ENCODE measurements at regions not wholly inside any gene's neighbourhood (a gene's known extent, or its start where the extent isn't known, plus 50 kb on each side); places are given as distances from the start of the nearest gene placed in this dataset.
"Not testable (repeated sequence)": the region's sequence is repeated elsewhere in the genome, so short reads cannot be mapped to it uniquely, and the experiment has no call there.

GRCh38 chr12:71385155-71385554 is 54.4 kb upstream of the LGR5 start:
- H3K4me3 Mint-ChIP-seq, result no peak overlapping the region
- TF ChIP-seq CTCF (IDR thresholded peaks at IDR 0.05), result no peak
- DNase-seq, result no peak
- no peaks in the 10 kb centered on the region for H3K36me3 Mint-ChIP-seq (ENCODE audit: low read depth)
- H3K27me3 Mint-ChIP-seq (ENCODE audit: insufficient read depth), result peaks cover 6% of the 10 kb centered on the region
- no peaks in the 10 kb centered on the region for H3K4me1 Mint-ChIP-seq (ENCODE audit: low read depth)
- H3K9me3 Mint-ChIP-seq, result no peaks in the 10 kb centered on the region
- no peak overlapping the region for H3K27ac Mint-ChIP-seq

- H3K4me3 Mint-ChIP-seq; H3K36me3 Mint-ChIP-seq (ENCODE audit: low read depth); DNase-seq; H3K4me1 Mint-ChIP-seq (ENCODE audit: low read depth); H3K9me3 Mint-ChIP-seq; H3K27ac Mint-ChIP-seq; H3K27me3 Mint-ChIP-seq (ENCODE audit: insufficient read depth): not testable (repeated sequence)
Measured at GRCh38 chr12:71376711-71377355, 62.8 kb upstream of the LGR5 start.

- DNase-seq, result no peak
- H3K27me3 Mint-ChIP-seq (ENCODE audit: insufficient read depth), result no peaks in the 10 kb centered on the region
- TF ChIP-seq CTCF (IDR thresholded peaks at IDR 0.05), result no peak
Measured at GRCh38 chr12:71371122-71371521, 68.5 kb upstream of the LGR5 start.

DNA sequence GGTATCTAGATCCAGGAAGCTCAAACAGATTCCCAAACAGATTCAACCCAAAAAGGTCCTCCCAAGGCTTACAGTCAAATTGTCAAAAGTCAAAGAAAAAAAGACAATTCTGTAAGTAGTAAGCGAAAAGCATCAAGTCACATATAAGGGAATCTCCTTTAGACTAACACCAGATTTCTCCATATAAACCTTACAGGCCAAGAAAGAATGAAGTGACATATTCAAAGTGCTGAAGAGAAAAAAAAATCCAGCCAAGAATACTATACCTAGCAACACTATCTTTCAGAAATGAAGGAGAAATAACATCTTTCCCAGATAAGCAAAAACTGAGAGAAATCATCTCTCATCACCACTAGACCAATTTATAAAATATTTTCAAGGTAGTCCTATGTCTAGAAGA is 79.6 kb upstream of the LGR5 start:
- H3K27ac Mint-ChIP-seq, result no peak overlapping the region
- no peaks in the 10 kb centered on the region for H3K27me3 Mint-ChIP-seq (ENCODE audit: insufficient read depth)
- H3K9me3 Mint-ChIP-seq, result peaks cover 25% of the 10 kb centered on the region
- TF ChIP-seq CTCF (IDR thresholded peaks at IDR 0.05), result no peak
- H3K4me1 Mint-ChIP-seq (ENCODE audit: low read depth), result no peaks in the 10 kb centered on the region
- DNase-seq, result no peak
- H3K36me3 Mint-ChIP-seq (ENCODE audit: low read depth), result no peaks in the 10 kb centered on the region
- no peak overlapping the region for H3K4me3 Mint-ChIP-seq

More at GRCh38 chr12:71371122-71371521, 68.5 kb upstream of the LGR5 start:
- Mint-ChIP-seq H3K36me3 (ENCODE audit: low read depth) (no peaks in the 10 kb centered on the region), H3K27ac (no peak overlapping the region), H3K4me3 (no peak overlapping the region), H3K4me1 (ENCODE audit: low read depth) (no peaks in the 10 kb centered on the region), H3K9me3 (no peaks in the 10 kb centered on the region; the same call in 1 of the 2 replicates)

GRCh38 chr12:71356569-71356968 is 83.0 kb upstream of the LGR5 start:
- no peak for TF ChIP-seq CTCF (IDR thresholded peaks at IDR 0.05)
- Mint-ChIP-seq H3K27me3 (ENCODE audit: insufficient read depth) (no peaks in the 10 kb centered on the region), H3K4me1 (ENCODE audit: low read depth) (no peaks in the 10 kb centered on the region)

DNA sequence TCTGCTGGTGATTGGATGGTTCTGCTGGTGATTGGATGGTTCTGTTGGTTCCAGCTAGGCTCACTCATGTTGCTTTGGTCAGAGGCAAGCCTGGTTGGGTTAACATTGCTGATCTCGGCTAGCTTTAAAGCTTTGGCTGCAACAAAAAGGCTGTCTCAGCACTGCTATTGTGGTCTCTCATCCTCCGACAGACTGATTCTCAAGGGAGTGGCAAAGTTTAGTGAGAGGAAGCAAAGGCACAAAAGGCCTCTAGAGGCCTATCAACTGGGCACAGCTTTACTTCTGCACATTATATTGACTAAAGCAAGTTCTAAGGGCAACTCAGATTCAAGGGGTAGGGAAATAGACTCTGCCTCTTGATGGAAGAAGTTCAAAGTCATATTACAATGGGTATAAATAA is 84.7 kb upstream of the LGR5 start:
- TF ChIP-seq CTCF (IDR thresholded peaks at IDR 0.05), result no peak
- H3K4me1 Mint-ChIP-seq (ENCODE audit: low read depth), result no peaks in the 10 kb centered on the region
- H3K27me3 Mint-ChIP-seq (ENCODE audit: insufficient read depth), result no peaks in the 10 kb centered on the region
- peaks cover 30% of the 10 kb centered on the region for H3K9me3 Mint-ChIP-seq
- no peak for DNase-seq
- no peak overlapping the region for H3K27ac Mint-ChIP-seq
- no peak overlapping the region for H3K4me3 Mint-ChIP-seq
- H3K36me3 Mint-ChIP-seq (ENCODE audit: low read depth), result no peaks in the 10 kb centered on the region

More at GRCh38 chr12:71356569-71356968, 83.0 kb upstream of the LGR5 start:
- no peak overlapping the region for H3K27ac Mint-ChIP-seq
- peaks cover 43% of the 10 kb centered on the region for H3K9me3 Mint-ChIP-seq
- no peak overlapping the region for H3K4me3 Mint-ChIP-seq
- DNase-seq, result no peak
- no peaks in the 10 kb centered on the region for H3K36me3 Mint-ChIP-seq (ENCODE audit: low read depth)
